Testis (tissue), 2 donors: ENCODE measurements at regions not wholly inside any gene's neighbourhood (a gene's known extent, or its start where the extent isn't known, plus 50 kb on each side); places are given as distances from the start of the nearest gene placed in this dataset.

ENCODE experiments used
- DNase-seq: peaks from one replicate; pipeline ENCODE4 v3.0.0-alpha.2; 2019
- H3K27ac ChIP-seq, 2 donors: fragments of 200-600 bp; sonication (generic); one replicate each; pipeline ENCODE4 v1.5.1; 2019
- H3K27me3 ChIP-seq: fragments of 200-600 bp; sonication (generic); one replicate; pipeline ENCODE4 v1.5.1; 2019
- H3K36me3 ChIP-seq: fragments of 200-600 bp; sonication (generic); one replicate; pipeline ENCODE4 v1.5.1; 2017; ENCODE audit warnings: low read depth; ENCODE audit errors: missing control alignments
- H3K4me1 ChIP-seq: fragments of 200-600 bp; sonication (generic); one replicate; pipeline ENCODE4 v1.5.1; 2019
- H3K4me3 ChIP-seq, 2 donors: fragments of 200-600 bp; sonication (generic); one replicate each; pipeline ENCODE4 v1.5.1; 2017 to 2019
- H3K9me3 ChIP-seq: fragments of 200-600 bp; sonication (generic); one replicate; pipeline ENCODE4 v1.5.1; 2017
- CTCF ChIP-seq, 3 experiments: fragments of 450-650 bp in 2 of 3; fragments of 200-600 bp in 1 of 3; sonication (generic) in 1 of 3; IDR thresholded peaks; one replicate each; pipeline ENCODE4 v1.5.1; 2016 to 2019; ENCODE audit warnings: antibody characterized with exemption in 3 of 3, mild to moderate bottlenecking in 2 of 3, moderate library complexity in 1 of 3
- POLR2A ChIP-seq: fragments of 450-650 bp; IDR thresholded peaks from one replicate; pipeline ENCODE4 v1.6.1; 2017; ENCODE audit warnings: antibody characterized with exemption, mild to moderate bottlenecking, moderate library complexity
- WGBS, 2 donors: methylation state at CpG; one replicate each; pipeline ENCODE4 v1.1.5; 2018; 5-methylcytosine and 5-hydroxymethylcytosine counted together
- intact Hi-C: fragments of 100-400 bp; cut with DNase I; formaldehyde crosslinking; loops from one replicate; pipeline ENCODE4 v1.15.1; 2023; ENCODE audit warnings: low total_unique reads

DNA sequence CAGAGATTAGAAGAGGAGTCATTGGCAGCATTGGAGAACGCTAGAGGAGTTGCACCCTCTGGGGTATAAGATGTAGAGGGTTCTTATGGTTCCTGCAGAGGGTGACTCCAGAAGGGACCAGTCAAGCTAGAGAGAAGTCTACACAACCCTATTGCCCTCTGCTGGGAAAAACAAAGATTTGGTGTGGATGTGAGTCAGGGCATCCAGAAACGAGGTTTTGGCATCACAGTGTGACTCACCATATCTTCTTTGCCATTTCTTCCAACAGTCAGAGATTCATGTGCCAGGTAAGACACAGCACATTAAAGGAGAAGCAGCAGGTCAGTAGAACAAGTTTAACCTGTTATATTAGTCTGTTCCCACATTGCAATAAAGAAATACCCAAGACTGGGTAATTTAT, 598.8 kb downstream of the MAFB start:
- 66 to 79% methylated on average over 2 of the region's 2 CpGs for WGBS, 2 donors
- Histone ChIP-seq H3K27ac (no peak overlapping the region), H3K27me3 (no peaks in the 10 kb centered on the region), H3K4me1 (no peaks in the 10 kb centered on the region), H3K9me3 (no peaks in the 10 kb centered on the region), H3K36me3 (no peaks in the 10 kb centered on the region), H3K4me3 (no peak overlapping the region)
- intact Hi-C loops = no loop called here
- TF ChIP-seq CTCF (IDR thresholded peaks at IDR 0.05) = no peak
- TF ChIP-seq POLR2A = no peak
- no peak for DNase-seq

GRCh38 chr20:40087496-40087895, 601.5 kb downstream of the MAFB start:
- Histone ChIP-seq H3K27ac (no peak overlapping the region), H3K4me3 (no peak overlapping the region), H3K27me3 (no peaks in the 10 kb centered on the region), H3K36me3 (no peaks in the 10 kb centered on the region), H3K4me1 (no peaks in the 10 kb centered on the region), H3K9me3 (no peaks in the 10 kb centered on the region)
- DNase-seq = no peak
- intact Hi-C loops = no loop called here
- TF ChIP-seq POLR2A (no peak), CTCF (IDR thresholded peaks at IDR 0.05) (no peak)

DNA sequence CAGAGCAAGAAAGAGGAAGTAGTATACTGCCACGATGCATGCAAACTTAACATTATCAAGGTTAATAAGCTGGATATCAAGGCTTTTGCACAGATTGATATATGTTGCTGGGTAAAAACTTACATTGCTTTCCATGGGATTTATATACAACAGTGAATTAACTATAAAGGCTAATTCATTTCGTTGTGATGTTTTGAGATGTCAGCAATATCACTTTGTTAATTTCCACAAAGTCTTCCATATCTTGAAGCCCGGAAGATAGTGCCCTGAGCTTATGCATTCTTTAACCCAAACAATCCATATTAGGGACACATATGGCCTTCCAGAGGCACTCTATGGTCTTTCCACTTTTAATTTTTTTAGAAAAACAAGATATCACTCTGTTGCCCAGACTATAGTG, 603.5 kb downstream of the MAFB start:
- Histone ChIP-seq H3K27me3 (no peaks in the 10 kb centered on the region), H3K9me3 (no peaks in the 10 kb centered on the region), H3K27ac (no peak overlapping the region), H3K4me3 (no peak overlapping the region), H3K4me1 (no peaks in the 10 kb centered on the region), H3K36me3 (no peaks in the 10 kb centered on the region)
- 93 to 94% methylated on average over 3 of the region's 3 CpGs for whole genome bisulfite sequencing, 2 donors
- no peak for TF ChIP-seq POLR2A
- TF ChIP-seq CTCF (IDR thresholded peaks at IDR 0.05) = no peak
- DNase-seq = no peak
- intact Hi-C loops = no loop called here

- Histone ChIP-seq H3K4me1 (no peaks in the 10 kb centered on the region), H3K9me3 (no peaks in the 10 kb centered on the region), H3K27ac (no peak overlapping the region), H3K27me3 (no peaks in the 10 kb centered on the region), H3K36me3 (no peaks in the 10 kb centered on the region), H3K4me3 (no peak overlapping the region)
- intact Hi-C loops = no loop called here
- 71 to 86% methylated on average over 3 of the region's 3 CpGs for WGBS, 2 donors
- no peak for TF ChIP-seq CTCF (IDR thresholded peaks at IDR 0.05)
- no peak for TF ChIP-seq POLR2A
- DNase-seq = no peak
Observed at GRCh38 chr20:40082436-40082835, 606.6 kb downstream of the MAFB start.

DNA sequence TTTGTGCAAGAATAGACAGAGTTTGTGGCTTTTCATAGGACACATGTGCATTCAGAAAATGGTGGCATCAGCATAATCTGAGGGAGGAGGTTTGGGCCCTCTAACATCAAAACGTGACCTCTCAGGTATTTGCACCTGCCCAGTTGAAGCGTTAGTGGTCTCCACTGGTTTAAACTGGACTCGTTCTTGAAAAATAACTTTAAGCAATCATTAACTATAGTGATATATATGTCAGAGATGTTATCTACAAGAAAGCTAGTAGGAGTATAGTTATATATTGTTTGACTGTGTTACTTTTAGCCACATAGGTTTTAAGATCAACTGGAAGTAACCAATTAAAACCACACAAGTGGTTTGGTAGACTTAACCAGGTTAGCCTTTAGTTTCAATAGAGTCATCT, 607.4 kb downstream of the MAFB start:
- Histone ChIP-seq H3K27me3 (no peaks in the 10 kb centered on the region), H3K27ac (no peak overlapping the region), H3K4me3 (no peak overlapping the region), H3K36me3 (no peaks in the 10 kb centered on the region), H3K4me1 (no peaks in the 10 kb centered on the region), H3K9me3 (no peaks in the 10 kb centered on the region)
- TF ChIP-seq CTCF (IDR thresholded peaks at IDR 0.05) (no peak), POLR2A (no peak)
- intact Hi-C loops = no loop called here
- 76 to 92% methylated on average over 3 of the region's 3 CpGs for WGBS, 2 donors
- DNase-seq = no peak
